AML-193 (cell line): ENCODE measurements at regions not wholly inside any gene's neighbourhood (a gene's known extent, or its start where the extent isn't known, plus 50 kb on each side); places are given as distances from the start of the nearest gene placed in this dataset.
"Not testable (repeated sequence)": the region's sequence is repeated elsewhere in the genome, so short reads cannot be mapped to it uniquely, and the experiment has no call there.

Experiments
- DNase-seq, 2 experiments: peaks; one replicate each; lab custom pipeline; 2025; lab: John Stamatoyannopoulos, UW

- no peak for DNase-seq
Observed at GRCh38 chr7:32648408-32649156, 153.3 kb downstream of the AVL9 start.

- not testable (repeated sequence) for DNase-seq
Observed at GRCh38 chr7:32645255-32645654, 150.0 kb downstream of the AVL9 start.

GRCh38 chr7:32643194-32643593 lies 147.9 kb downstream of the AVL9 start:
- no peak for DNase-seq

- DNase-seq = no peak
Observed at GRCh38 chr7:32639122-32639521, 143.8 kb downstream of the AVL9 start.

- peak; percentile 60 to 65 for DNase-seq
Observed at GRCh38 chr7:32638479-32639121, 143.3 kb downstream of the AVL9 start.
